Hepatic stellate cell (primary cell): ENCODE measurements at regions not wholly inside any gene's neighbourhood (a gene's known extent, or its start where the extent isn't known, plus 50 kb on each side); places are given as distances from the start of the nearest gene placed in this dataset.

ENCODE experiments used
- DNase-seq: peaks from one replicate; pipeline ENCODE4 v3.0.0; 2011; ENCODE audit warnings: low spot score

GRCh38 chr13:103335241-103335640 is 269.0 kb upstream of the SLC10A2 start:
- no peak for DNase-seq

- DNase-seq, result no peak
These were observed 265.7 kb upstream of the SLC10A2 start for GRCh38 chr13:103331924-103332323.

- DNase-seq, result no peak
These were observed 262.7 kb upstream of the SLC10A2 start for GRCh38 chr13:103328899-103329298.

GRCh38 chr13:103326326-103326725 is 260.1 kb upstream of the SLC10A2 start:
- DNase-seq, result no peak

GRCh38 chr13:103325672-103326071 is 259.5 kb upstream of the SLC10A2 start:
- no peak for DNase-seq

GRCh38 chr13:103324641-103325040 is 258.4 kb upstream of the SLC10A2 start:
- DNase-seq, result no peak

GRCh38 chr13:103315711-103316110 is 249.5 kb upstream of the SLC10A2 start:
- no peak for DNase-seq

GRCh38 chr13:103312467-103312866 is 246.2 kb upstream of the SLC10A2 start:
- DNase-seq, result no peak

GRCh38 chr13:103308667-103309066 is 242.4 kb upstream of the SLC10A2 start:
- DNase-seq, result no peak

- no peak for DNase-seq
These were observed 239.9 kb upstream of the SLC10A2 start for GRCh38 chr13:103306163-103306562.

- no peak for DNase-seq
These were observed 236.9 kb upstream of the SLC10A2 start for GRCh38 chr13:103303078-103303651.

- no peak for DNase-seq
These were observed 236.5 kb upstream of the SLC10A2 start for GRCh38 chr13:103302676-103303075.

GRCh38 chr13:103299079-103299478 is 232.9 kb upstream of the SLC10A2 start:
- DNase-seq, result no peak

- DNase-seq, result no peak
These were observed 230.9 kb upstream of the SLC10A2 start for GRCh38 chr13:103297083-103297482.

- no peak for DNase-seq
These were observed 225.8 kb upstream of the SLC10A2 start for GRCh38 chr13:103291798-103292572.

- DNase-seq, result no peak
These were observed 225.0 kb upstream of the SLC10A2 start for GRCh38 chr13:103291226-103291625.

GRCh38 chr13:103289681-103290080 is 223.5 kb upstream of the SLC10A2 start:
- no peak for DNase-seq

- DNase-seq, result no peak
These were observed 221.9 kb upstream of the SLC10A2 start for GRCh38 chr13:103288114-103288513.

- DNase-seq, result no peak
These were observed 221.4 kb upstream of the SLC10A2 start for GRCh38 chr13:103287659-103288058.

GRCh38 chr13:103284466-103284865 is 218.2 kb upstream of the SLC10A2 start:
- DNase-seq, result no peak

GRCh38 chr13:103283451-103283820 is 217.2 kb upstream of the SLC10A2 start:
- no peak for DNase-seq

- no peak for DNase-seq
These were observed 216.6 kb upstream of the SLC10A2 start for GRCh38 chr13:103282571-103283450.
